Neural progenitor cell (in vitro differentiated cells): ENCODE measurements at regions not wholly inside any gene's neighbourhood (a gene's known extent, or its start where the extent isn't known, plus 50 kb on each side); places are given as distances from the start of the nearest gene placed in this dataset.

Experiments used
- CTCF ChIP-seq: fragments of 200-600 bp; sonication (generic); IDR thresholded peaks from 2 replicates; pipeline ENCODE4 v1.5.1; 2017; ENCODE audit warnings: antibody characterized with exemption, mild to moderate bottlenecking
- EZH2 ChIP-seq: fragments of 200-600 bp; sonication (generic); IDR thresholded peaks from 2 replicates; pipeline ENCODE4 v1.6.1; 2017; ENCODE audit warnings: antibody characterized with exemption, mild to moderate bottlenecking, moderate library complexity

GRCh38 chr3:144524531-144524930 lies 552.9 kb downstream of the DIPK2A start:
- TF ChIP-seq CTCF: no peak
- no peak for TF ChIP-seq EZH2
